GM10266 (cell line): ENCODE measurements at regions not wholly inside any gene's neighbourhood (a gene's known extent, or its start where the extent isn't known, plus 50 kb on each side); places are given as distances from the start of the nearest gene placed in this dataset.

Experiments
- DNase-seq: peaks from one replicate; pipeline ENCODE4 v3.0.0; 2012; ENCODE audit errors: extremely low spot score
- TF ChIP-seq, protein P1 (sequence below): IDR thresholded peaks from 2 replicates; pipeline ENCODE4 v1.5.1; 2012; ENCODE audit warnings: mild to moderate bottlenecking, low read depth; ENCODE audit not compliant: control insufficient read depth, insufficient read depth; ENCODE audit errors: missing control alignments

DNA sequence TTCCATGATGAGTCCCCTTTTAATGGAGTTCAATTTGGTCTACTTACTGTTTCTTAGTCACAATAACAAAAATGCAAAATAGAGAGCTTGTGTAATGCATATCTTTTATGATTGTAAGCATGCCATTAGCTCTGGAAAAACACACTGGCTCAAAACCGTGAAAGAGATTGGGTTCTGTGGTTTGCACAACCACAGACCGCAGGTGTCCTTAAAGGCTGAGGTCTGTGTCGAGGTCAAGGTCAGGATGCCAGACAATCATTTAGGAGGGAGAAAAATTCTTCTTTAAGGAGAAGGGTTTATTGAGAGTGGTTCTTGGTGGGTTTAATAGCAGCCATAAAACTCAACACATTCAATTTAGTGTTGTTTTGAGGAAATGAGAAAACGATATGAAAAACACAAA, 487.2 kb downstream of the GALR1 start:
- TF ChIP-seq, protein P1, sequence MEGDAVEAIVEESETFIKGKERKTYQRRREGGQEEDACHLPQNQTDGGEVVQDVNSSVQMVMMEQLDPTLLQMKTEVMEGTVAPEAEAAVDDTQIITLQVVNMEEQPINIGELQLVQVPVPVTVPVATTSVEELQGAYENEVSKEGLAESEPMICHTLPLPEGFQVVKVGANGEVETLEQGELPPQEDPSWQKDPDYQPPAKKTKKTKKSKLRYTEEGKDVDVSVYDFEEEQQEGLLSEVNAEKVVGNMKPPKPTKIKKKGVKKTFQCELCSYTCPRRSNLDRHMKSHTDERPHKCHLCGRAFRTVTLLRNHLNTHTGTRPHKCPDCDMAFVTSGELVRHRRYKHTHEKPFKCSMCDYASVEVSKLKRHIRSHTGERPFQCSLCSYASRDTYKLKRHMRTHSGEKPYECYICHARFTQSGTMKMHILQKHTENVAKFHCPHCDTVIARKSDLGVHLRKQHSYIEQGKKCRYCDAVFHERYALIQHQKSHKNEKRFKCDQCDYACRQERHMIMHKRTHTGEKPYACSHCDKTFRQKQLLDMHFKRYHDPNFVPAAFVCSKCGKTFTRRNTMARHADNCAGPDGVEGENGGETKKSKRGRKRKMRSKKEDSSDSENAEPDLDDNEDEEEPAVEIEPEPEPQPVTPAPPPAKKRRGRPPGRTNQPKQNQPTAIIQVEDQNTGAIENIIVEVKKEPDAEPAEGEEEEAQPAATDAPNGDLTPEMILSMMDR: no peak
- no peak for DNase-seq

DNA sequence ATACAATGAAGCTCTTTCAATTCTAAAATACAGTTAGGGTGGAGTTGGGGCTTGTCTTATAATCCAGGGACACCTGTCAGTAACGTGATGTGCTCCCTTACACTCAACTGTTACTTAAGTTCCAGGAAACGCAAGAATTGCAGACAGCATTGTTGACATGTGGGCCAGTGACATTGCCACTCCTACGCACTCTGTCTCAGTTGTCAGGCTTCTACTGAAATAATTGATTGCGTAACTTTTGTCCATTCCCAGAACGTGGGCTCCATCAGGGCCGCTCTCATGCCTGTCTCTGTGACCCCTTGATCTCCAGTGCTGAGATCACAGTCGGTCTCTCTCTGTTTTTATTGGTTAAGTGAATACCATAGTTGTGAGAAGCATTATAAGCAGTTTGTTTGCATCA, 487.8 kb downstream of the GALR1 start:
- DNase-seq: no peak
- TF ChIP-seq, protein P1: no peak

DNA sequence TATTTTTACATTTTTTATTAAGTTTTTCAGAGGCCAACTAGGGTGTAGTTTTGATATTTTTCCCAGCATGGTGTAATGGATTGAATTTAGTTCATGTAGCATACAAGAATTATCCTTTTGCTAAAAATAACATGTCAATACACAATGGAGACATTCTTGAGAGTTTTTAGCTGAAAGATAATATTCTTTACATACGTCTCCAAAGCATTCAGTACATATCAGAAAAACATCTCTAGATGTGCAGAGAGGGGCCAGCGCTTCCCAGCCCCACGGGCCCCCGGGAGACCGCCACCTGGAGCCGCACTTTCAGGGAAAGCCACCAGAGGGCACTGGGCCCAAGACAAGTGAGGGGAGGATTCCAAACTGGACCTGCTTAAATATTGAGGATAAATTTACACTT, 499.4 kb downstream of the GALR1 start:
- TF ChIP-seq, protein P1: peak; percentile 26
- no peak for DNase-seq

DNA sequence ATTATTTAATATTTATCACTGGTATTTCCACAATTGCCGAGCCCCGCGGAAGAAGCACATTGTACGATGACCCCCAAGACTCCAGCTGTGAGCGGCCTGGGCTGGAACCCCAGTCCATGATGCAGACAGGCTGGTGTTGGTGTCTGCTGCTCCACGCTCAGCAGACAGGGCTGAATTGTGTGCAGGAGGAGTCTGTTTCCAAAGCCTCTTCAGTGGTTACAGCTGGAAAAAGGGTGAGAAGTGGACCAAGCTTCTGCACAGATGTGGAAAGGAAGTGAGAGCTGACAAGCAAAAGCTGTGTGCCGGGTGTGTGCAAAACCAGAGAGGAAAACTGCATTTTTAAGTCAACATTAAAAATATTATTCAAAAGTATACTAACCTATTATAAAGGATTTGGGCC, 500.4 kb downstream of the GALR1 start:
- TF ChIP-seq, protein P1: no peak
- no peak for DNase-seq

DNA sequence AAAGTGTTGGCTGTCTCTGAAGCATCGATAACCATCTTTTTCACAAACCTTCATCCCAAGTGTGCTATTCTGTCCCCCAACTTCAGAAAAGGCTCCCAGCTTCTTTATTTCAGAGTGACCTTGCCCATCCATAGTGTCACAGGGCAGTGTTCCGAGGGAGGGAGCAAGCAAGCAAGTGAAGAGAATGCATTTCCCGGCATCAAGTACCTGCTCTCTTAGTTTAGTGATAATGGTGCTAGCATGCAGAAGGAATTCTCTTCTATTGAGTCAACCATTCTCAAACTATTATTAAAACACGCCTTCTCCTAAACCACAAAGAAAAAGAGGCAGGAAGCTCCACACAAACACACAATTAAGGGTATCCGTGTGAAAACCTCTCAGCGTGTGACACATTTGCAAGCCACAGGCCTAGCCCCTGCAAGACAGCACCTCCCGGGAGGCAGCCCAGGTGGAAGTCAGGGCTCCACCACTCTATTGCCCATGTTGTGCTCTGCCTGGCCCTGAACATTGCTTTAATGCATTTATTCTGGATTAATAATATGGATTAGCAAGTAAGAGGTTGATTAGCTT, 504.9 kb downstream of the GALR1 start:
- DNase-seq: no peak
- TF ChIP-seq, protein P1: no peak

DNA sequence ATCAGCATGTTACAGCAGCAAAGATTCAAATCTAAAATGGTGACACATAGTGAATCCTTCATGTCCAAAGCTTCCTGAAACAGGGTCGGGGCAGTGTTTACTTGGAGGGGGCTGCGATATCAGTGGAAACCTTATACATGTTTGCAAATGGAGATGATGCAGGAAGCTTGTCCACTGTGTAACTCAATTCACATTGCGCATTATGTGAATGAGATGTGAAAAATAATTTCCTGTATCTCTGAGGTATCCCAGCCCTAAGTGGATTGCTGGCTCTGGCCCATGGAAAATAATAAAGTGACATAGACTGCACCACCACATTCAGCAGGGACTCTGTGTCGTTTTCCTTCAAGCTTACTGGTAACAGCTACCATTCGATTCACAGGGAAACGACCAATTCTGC, 505.5 kb downstream of the GALR1 start:
- TF ChIP-seq, protein P1: no peak
- no peak for DNase-seq

DNA sequence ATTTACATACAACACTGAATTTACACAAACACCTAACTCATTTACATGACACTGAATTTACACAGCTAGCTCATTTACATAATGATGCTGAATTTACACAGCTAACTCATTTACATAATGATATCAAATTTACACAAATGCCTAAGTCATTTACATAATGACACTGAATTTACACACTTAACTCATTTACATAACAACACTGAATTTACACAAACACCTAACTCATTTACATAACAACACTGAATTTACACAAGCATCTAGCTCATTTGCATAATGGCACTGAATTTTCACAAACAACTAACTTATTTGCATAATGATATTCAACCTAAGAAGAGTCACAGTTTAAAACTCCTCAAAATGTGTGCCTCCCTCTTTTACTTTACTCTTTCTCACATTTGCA, 511.7 kb downstream of the GALR1 start:
- TF ChIP-seq, protein P1: no peak
- DNase-seq: no peak
